ENCODE measurements at regions not wholly inside any gene's neighbourhood (a gene's known extent, or its start where the extent isn't known, plus 50 kb on each side); places are given as distances from the start of the nearest gene placed in this dataset.
"Not testable (repeated sequence)": the region's sequence is repeated elsewhere in the genome, so short reads cannot be mapped to it uniquely, and the experiment has no call there.

- no peak for DNase-seq
Measured at GRCh38 chr7:69067397-69067796, 530.9 kb upstream of the AUTS2 start.

GRCh38 chr7:69070476-69070875, 527.8 kb upstream of the AUTS2 start:
- no peak for DNase-seq

GRCh38 chr7:69076566-69076965, 521.7 kb upstream of the AUTS2 start:
- no peak for DNase-seq

DNA sequence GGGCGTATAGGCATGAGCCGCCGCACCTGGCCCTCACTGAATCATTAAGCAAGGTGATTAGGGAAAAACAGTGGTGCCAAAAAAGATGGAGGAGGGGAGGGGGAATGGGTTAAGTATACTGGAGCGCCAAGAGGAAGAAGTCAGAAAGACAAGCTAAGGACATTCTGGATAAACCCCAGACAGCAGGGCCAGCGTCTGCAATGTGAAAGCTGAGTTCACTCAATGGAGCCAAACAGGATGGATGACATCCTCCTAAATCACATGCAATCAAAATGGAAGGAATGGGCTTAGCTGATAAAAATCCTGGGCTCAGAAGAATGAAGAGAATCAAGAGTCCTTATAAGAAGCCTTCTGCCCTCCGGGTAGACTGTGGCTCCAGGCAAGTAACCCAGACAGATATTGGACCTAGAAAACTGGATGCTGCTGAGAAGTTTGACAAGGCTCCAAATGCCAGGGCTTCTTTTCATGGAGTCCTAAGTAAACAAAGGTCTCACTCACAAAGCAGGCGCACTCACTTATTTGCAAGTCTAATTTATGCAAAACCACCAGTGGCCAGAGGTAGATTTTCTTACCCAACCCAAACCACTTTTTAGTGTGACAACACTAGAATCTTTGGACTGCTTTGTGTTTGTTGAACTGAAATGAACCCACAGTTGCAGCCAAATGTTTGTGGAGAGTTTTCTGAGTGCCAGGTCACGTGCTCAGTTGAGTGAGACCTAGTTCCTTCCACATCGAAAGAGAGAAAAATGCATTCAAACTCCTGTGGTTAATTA, 519.1 kb upstream of the AUTS2 start:
- no peak for DNase-seq

- DNase-seq: not testable (repeated sequence)
Measured at GRCh38 chr7:69087281-69087680, 511.0 kb upstream of the AUTS2 start.

GRCh38 chr7:69088185-69088584, 510.1 kb upstream of the AUTS2 start:
- no peak for DNase-seq

DNA sequence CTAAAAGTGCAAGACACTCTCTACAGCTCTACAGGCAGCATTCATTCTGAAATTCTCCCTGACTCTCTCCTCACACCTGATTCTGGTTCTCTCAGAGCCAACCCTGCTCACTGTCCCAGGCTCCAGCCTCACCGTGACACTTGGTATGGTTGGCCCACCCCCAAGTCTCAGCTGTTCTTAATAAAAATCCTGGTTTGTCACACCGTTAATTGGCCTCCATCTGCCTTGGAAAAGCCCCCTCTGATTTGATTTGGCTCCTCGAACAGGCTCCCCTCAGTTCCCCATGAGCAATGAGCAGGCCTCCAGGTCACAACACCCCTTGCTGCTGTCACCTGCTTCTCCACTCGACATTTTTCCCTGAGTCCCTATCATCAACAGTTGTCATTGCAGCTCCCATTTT, 507.3 kb upstream of the AUTS2 start:
- no peak for DNase-seq

- DNase-seq: no peak
Measured at GRCh38 chr7:69091521-69091920, 506.8 kb upstream of the AUTS2 start.

DNA sequence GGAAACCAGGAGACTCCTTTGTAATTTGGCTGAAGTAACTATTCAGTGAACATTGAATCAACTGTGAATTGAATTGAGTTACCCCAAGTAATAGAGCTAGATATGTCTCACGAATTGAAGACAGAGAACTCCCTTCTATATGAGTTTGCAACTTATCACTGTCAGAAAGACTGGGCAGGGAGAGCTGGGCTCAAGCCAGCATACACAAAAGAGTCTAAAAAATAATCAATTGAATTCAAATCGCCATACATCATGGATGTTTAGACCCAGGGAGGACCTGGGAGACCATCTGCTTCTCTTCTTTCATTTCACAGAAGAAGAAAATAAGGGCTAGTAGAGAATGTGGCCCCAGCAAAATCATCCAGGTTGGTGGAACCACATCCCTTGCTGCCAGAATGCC, 503.1 kb upstream of the AUTS2 start:
- no peak for DNase-seq

GRCh38 chr7:69095649-69096048, 502.6 kb upstream of the AUTS2 start:
- no peak for DNase-seq

GRCh38 chr7:69104023-69104422, 494.3 kb upstream of the AUTS2 start:
- no peak for DNase-seq

DNA sequence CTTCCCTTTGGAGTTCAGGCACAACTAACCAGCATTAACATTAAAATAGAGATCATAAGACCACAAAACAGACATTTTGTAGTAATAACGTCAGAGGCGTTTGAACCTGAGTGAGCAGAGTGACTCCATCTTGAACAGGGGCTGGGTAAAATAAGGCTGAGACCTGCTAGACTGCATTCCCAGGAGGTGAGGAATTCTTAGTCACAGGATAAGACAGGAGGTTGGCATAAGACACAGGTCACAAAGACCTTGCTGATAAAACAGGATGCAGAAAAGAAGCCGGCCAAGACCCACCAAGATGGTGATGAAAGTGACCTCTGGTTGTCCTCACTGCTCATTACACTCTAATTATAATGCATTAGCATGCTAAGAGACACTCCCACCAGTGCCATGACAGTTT, 493.2 kb upstream of the AUTS2 start:
- DNase-seq: no peak

GRCh38 chr7:69105981-69106380, 492.3 kb upstream of the AUTS2 start:
- no peak for DNase-seq

DNA sequence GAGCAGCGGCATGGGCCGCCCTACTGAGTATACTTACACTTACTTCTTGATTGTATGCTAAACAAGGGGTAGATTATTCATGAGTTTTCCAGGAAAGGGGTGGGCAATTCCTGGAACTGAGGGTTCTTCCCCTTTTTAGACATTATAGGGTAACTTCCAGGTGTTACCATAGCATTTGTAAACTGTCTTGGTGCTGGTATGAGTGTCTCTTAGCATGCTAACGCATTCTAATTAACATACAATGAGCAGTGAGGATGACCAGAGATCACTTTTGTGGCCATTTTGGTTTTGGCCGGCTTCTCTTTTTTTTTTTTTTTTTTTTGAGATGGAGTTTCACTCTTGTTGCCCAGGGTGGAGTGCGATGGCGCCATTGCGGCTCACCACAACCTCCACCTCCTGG, 491.8 kb upstream of the AUTS2 start:
- DNase-seq: not testable (repeated sequence)

- DNase-seq: not testable (repeated sequence)
Measured at GRCh38 chr7:69106946-69107345, 491.3 kb upstream of the AUTS2 start.

GRCh38 chr7:69108097-69108496, 490.2 kb upstream of the AUTS2 start:
- DNase-seq: peak; percentile 9

- no peak for DNase-seq
Measured at GRCh38 chr7:69109246-69109645, 489.0 kb upstream of the AUTS2 start.

GRCh38 chr7:69109879-69110278, 488.4 kb upstream of the AUTS2 start:
- DNase-seq: no peak

DNA sequence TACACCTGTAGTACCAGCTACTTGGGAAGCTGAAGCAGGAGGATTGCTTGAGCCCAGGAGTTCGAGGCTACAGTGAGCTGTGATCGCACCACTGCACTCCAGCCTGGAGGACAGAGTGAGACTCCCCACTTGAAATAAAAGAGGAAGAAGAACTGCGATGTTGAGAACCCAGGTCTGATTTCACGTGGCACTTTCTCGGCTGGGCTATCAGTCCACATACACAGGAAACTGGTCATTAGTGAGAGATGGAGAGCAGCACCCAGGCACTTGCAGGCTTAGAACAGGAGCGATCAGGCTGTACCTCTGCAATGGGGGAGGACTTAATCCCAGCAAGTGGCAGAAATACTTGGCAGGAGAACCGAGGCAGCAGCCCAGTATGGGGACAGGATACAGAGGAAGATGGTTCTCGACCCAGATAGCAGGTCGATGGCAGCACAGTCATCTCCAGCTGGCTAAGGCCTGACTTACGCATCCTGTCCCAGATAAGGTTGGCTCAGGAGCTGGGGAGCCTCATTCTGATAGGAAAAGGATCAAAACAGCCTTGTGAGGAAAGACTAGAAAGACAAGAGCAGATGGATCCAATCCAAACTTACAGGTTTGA, 487.7 kb upstream of the AUTS2 start:
- DNase-seq: no peak

GRCh38 chr7:69114374-69114773, 483.9 kb upstream of the AUTS2 start:
- no peak for DNase-seq

- no peak for DNase-seq
Measured at GRCh38 chr7:69115788-69116187, 482.5 kb upstream of the AUTS2 start.

- not testable (repeated sequence) for DNase-seq
Measured at GRCh38 chr7:69116196-69116595, 482.1 kb upstream of the AUTS2 start.

DNA sequence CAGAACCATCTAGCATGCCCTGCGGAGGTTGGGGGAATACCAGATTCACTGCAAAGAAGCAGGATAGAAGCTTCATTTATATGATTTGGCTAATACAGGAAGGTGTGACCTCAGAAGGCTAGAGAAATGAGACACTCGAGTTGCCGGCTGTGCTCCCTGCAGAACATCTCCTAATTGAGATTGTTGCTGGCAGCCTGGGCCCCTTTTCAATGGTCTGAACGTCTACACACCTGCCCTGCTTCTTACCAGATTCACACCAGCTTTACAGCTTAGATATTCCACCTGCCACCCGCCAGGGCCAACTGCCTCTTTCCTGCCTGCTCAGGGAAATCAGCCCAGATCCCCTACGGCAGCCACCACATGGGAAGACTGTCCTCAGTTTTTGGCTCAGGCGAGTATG, 475.3 kb upstream of the AUTS2 start:
- DNase-seq: peak; percentile 65

GRCh38 chr7:69126896-69127479, 471.3 kb upstream of the AUTS2 start:
- no peak for DNase-seq

Data from NCI-H146 (cell line).